GM23338 (cell line): ENCODE measurements at regions not wholly inside any gene's neighbourhood (a gene's known extent, or its start where the extent isn't known, plus 50 kb on each side); places are given as distances from the start of the nearest gene placed in this dataset.

Source experiments
- CREB1 ChIP-seq: fragments of 250-450 bp; sonication (Bioruptor Pico); IDR thresholded peaks from 2 replicates; pipeline ENCODE4 v1.5.0; 2020; ENCODE audit warnings: low read depth, mild to moderate bottlenecking, moderate library complexity
- EZH2 ChIP-seq: fragments of 200-600 bp; sonication (generic); IDR thresholded peaks from one replicate; pipeline ENCODE4 v1.8.0; 2017; ENCODE audit warnings: antibody characterized with exemption, mild to moderate bottlenecking, low read depth; ENCODE audit not compliant: unreplicated experiment
- EZH2phosphoT487 ChIP-seq: fragments of 200-600 bp; sonication (generic); IDR thresholded peaks from one replicate; pipeline ENCODE4 v1.8.1; 2018; ENCODE audit warnings: antibody characterized with exemption; ENCODE audit not compliant: unreplicated experiment
- POLR2AphosphoS5 ChIP-seq: IDR thresholded peaks from 2 replicates; pipeline ENCODE4 v1.6.1; 2016; ENCODE audit warnings: antibody characterized with exemption, low read depth
- TF ChIP-seq, protein P1 (sequence below), 2 experiments: fragments of 200-600 bp in 1 of 2; sonication (generic) in 1 of 2; conservative IDR thresholded peaks; 2 replicates each; pipeline versions ENCODE4 v1.5.1 to v1.6.1; 2016 to 2017; ENCODE audit warnings: antibody characterized with exemption in 2 of 2, low read depth in 2 of 2, mild to moderate bottlenecking in 2 of 2, moderate library complexity in 1 of 2
- TF ChIP-seq, protein P2 (sequence below): IDR thresholded peaks from 2 replicates; pipeline ENCODE4 v1.6.1; 2016; ENCODE audit warnings: antibody characterized with exemption
- TF ChIP-seq, protein P3 (sequence below): fragments of 250-450 bp; sonication (Bioruptor Pico); IDR thresholded peaks from 2 replicates; pipeline ENCODE4 v1.5.0; 2020; ENCODE audit warnings: mild to moderate bottlenecking, moderate library complexity
- TF ChIP-seq, protein P4 (sequence below): IDR thresholded peaks from one replicate; pipeline ENCODE4 v1.6.1; 2018; ENCODE audit warnings: antibody characterized with exemption; ENCODE audit not compliant: unreplicated experiment

DNA sequence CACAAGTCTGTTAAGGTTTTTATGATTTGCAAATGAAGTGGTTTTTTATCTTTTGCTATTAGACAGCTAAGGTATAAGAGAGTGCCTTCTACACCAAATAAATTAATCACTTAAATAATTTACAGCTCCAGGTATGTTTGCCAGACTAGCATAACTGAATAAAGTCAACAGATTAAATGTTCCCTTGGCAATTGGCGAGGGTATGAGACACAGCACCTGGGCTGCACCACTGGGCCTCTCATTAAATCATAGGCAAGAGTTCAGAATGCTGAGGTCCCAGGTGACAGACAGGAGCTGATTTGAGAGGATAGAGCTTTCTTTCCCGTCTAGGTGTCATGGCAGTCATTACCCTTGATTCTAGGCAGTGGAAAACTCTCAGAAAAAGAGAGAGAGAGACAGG lies 62.6 kb upstream of the WT1 start:
- TF ChIP-seq POLR2AphosphoS5 (no peak), EZH2 (no peak), CREB1 (CRISPR knock-in tag) (no peak), EZH2phosphoT487 (no peak)
- TF ChIP-seq, protein P1, sequence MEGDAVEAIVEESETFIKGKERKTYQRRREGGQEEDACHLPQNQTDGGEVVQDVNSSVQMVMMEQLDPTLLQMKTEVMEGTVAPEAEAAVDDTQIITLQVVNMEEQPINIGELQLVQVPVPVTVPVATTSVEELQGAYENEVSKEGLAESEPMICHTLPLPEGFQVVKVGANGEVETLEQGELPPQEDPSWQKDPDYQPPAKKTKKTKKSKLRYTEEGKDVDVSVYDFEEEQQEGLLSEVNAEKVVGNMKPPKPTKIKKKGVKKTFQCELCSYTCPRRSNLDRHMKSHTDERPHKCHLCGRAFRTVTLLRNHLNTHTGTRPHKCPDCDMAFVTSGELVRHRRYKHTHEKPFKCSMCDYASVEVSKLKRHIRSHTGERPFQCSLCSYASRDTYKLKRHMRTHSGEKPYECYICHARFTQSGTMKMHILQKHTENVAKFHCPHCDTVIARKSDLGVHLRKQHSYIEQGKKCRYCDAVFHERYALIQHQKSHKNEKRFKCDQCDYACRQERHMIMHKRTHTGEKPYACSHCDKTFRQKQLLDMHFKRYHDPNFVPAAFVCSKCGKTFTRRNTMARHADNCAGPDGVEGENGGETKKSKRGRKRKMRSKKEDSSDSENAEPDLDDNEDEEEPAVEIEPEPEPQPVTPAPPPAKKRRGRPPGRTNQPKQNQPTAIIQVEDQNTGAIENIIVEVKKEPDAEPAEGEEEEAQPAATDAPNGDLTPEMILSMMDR (conservative IDR thresholded peaks at IDR 0.05; ENCODE audit: low read depth in 2 of 2), result no peak
- TF ChIP-seq, protein P2, sequence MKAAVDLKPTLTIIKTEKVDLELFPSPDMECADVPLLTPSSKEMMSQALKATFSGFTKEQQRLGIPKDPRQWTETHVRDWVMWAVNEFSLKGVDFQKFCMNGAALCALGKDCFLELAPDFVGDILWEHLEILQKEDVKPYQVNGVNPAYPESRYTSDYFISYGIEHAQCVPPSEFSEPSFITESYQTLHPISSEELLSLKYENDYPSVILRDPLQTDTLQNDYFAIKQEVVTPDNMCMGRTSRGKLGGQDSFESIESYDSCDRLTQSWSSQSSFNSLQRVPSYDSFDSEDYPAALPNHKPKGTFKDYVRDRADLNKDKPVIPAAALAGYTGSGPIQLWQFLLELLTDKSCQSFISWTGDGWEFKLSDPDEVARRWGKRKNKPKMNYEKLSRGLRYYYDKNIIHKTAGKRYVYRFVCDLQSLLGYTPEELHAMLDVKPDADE, result no peak
- TF ChIP-seq, protein P3, sequence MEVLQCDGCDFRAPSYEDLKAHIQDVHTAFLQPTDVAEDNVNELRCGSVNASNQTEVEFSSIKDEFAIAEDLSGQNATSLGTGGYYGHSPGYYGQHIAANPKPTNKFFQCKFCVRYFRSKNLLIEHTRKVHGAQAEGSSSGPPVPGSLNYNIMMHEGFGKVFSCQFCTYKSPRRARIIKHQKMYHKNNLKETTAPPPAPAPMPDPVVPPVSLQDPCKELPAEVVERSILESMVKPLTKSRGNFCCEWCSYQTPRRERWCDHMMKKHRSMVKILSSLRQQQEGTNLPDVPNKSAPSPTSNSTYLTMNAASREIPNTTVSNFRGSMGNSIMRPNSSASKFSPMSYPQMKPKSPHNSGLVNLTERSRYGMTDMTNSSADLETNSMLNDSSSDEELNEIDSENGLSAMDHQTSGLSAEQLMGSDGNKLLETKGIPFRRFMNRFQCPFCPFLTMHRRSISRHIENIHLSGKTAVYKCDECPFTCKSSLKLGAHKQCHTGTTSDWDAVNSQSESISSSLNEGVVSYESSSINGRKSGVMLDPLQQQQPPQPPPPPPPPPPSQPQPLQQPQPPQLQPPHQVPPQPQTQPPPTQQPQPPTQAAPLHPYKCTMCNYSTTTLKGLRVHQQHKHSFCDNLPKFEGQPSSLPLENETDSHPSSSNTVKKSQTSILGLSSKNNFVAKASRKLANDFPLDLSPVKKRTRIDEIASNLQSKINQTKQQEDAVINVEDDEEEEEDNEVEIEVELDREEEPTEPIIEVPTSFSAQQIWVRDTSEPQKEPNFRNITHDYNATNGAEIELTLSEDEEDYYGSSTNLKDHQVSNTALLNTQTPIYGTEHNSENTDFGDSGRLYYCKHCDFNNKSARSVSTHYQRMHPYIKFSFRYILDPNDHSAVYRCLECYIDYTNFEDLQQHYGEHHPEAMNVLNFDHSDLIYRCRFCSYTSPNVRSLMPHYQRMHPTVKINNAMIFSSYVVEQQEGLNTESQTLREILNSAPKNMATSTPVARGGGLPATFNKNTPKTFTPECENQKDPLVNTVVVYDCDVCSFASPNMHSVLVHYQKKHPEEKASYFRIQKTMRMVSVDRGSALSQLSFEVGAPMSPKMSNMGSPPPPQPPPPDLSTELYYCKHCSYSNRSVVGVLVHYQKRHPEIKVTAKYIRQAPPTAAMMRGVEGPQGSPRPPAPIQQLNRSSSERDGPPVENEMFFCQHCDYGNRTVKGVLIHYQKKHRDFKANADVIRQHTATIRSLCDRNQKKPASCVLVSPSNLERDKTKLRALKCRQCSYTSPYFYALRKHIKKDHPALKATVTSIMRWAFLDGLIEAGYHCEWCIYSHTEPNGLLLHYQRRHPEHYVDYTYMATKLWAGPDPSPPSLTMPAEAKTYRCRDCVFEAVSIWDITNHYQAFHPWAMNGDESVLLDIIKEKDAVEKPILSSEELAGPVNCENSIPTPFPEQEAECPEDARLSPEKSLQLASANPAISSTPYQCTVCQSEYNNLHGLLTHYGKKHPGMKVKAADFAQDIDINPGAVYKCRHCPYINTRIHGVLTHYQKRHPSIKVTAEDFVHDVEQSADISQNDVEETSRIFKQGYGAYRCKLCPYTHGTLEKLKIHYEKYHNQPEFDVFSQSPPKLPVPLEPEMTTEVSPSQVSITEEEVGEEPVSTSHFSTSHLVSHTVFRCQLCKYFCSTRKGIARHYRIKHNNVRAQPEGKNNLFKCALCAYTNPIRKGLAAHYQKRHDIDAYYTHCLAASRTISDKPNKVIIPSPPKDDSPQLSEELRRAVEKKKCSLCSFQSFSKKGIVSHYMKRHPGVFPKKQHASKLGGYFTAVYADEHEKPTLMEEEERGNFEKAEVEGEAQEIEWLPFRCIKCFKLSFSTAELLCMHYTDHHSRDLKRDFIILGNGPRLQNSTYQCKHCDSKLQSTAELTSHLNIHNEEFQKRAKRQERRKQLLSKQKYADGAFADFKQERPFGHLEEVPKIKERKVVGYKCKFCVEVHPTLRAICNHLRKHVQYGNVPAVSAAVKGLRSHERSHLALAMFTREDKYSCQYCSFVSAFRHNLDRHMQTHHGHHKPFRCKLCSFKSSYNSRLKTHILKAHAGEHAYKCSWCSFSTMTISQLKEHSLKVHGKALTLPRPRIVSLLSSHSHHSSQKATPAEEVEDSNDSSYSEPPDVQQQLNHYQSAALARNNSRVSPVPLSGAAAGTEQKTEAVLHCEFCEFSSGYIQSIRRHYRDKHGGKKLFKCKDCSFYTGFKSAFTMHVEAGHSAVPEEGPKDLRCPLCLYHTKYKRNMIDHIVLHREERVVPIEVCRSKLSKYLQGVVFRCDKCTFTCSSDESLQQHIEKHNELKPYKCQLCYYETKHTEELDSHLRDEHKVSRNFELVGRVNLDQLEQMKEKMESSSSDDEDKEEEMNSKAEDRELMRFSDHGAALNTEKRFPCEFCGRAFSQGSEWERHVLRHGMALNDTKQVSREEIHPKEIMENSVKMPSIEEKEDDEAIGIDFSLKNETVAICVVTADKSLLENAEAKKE (CRISPR knock-in tag), result no peak
- TF ChIP-seq, protein P4, sequence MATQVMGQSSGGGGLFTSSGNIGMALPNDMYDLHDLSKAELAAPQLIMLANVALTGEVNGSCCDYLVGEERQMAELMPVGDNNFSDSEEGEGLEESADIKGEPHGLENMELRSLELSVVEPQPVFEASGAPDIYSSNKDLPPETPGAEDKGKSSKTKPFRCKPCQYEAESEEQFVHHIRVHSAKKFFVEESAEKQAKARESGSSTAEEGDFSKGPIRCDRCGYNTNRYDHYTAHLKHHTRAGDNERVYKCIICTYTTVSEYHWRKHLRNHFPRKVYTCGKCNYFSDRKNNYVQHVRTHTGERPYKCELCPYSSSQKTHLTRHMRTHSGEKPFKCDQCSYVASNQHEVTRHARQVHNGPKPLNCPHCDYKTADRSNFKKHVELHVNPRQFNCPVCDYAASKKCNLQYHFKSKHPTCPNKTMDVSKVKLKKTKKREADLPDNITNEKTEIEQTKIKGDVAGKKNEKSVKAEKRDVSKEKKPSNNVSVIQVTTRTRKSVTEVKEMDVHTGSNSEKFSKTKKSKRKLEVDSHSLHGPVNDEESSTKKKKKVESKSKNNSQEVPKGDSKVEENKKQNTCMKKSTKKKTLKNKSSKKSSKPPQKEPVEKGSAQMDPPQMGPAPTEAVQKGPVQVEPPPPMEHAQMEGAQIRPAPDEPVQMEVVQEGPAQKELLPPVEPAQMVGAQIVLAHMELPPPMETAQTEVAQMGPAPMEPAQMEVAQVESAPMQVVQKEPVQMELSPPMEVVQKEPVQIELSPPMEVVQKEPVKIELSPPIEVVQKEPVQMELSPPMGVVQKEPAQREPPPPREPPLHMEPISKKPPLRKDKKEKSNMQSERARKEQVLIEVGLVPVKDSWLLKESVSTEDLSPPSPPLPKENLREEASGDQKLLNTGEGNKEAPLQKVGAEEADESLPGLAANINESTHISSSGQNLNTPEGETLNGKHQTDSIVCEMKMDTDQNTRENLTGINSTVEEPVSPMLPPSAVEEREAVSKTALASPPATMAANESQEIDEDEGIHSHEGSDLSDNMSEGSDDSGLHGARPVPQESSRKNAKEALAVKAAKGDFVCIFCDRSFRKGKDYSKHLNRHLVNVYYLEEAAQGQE, result no peak
